H1 (cell line): ENCODE measurements at regions not wholly inside any gene's neighbourhood (a gene's known extent, or its start where the extent isn't known, plus 50 kb on each side); places are given as distances from the start of the nearest gene placed in this dataset.

ENCODE experiments used
- MAFK ChIP-seq: IDR thresholded peaks from 2 replicates; pipeline ENCODE4 v1.6.1; 2012; ENCODE audit warnings: low read depth, mild to moderate bottlenecking, improper control_type of control experiment, low read length
- RAD21 ChIP-seq, 2 experiments: IDR thresholded peaks in 1 of 2; conservative IDR thresholded peaks in 1 of 2; 2 replicates each; pipeline ENCODE4 v1.6.1; 2011; ENCODE audit warnings: low read depth in 2 of 2, low read length in 2 of 2, improper control_type of control experiment in 1 of 2, inconsistent platforms in 1 of 2, mild to moderate bottlenecking in 1 of 2, moderate library complexity in 1 of 2
- TF ChIP-seq, protein P1 (sequence below): IDR thresholded peaks from 2 replicates; pipeline ENCODE4 v1.6.1; 2011; ENCODE audit warnings: low read length, improper control_type of control experiment
- TF ChIP-seq, protein P2 (sequence below), 3 experiments: IDR thresholded peaks; 1 replicate in 2 of 3; 2 replicates in 1 of 3; pipeline versions ENCODE4 v1.5.1 to v1.6.1; 2011; ENCODE audit warnings: low read length in 3 of 3, mild to moderate bottlenecking in 3 of 3, inconsistent platforms in 2 of 3, low read depth in 1 of 3, moderate library complexity in 1 of 3; ENCODE audit not compliant: insufficient read depth in 1 of 3; ENCODE audit errors: control extremely low read depth in 1 of 3
- TF ChIP-seq, protein P3 (sequence below): IDR thresholded peaks from 2 replicates; pipeline ENCODE4 v1.6.1; 2012; ENCODE audit warnings: inconsistent platforms

GRCh38 chr7:21221130-21221529 is 206.8 kb upstream of the SP4 start:
- TF ChIP-seq, protein P1, sequence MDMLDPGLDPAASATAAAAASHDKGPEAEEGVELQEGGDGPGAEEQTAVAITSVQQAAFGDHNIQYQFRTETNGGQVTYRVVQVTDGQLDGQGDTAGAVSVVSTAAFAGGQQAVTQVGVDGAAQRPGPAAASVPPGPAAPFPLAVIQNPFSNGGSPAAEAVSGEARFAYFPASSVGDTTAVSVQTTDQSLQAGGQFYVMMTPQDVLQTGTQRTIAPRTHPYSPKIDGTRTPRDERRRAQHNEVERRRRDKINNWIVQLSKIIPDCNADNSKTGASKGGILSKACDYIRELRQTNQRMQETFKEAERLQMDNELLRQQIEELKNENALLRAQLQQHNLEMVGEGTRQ, result no peak
- no peak for TF ChIP-seq RAD21 (IDR thresholded peaks at IDR 0.05 in 1 of 2, conservative IDR thresholded peaks at IDR 0.05 in 1 of 2; ENCODE audit: low read depth in 2 of 2, low read length in 2 of 2)
- TF ChIP-seq, protein P2, sequence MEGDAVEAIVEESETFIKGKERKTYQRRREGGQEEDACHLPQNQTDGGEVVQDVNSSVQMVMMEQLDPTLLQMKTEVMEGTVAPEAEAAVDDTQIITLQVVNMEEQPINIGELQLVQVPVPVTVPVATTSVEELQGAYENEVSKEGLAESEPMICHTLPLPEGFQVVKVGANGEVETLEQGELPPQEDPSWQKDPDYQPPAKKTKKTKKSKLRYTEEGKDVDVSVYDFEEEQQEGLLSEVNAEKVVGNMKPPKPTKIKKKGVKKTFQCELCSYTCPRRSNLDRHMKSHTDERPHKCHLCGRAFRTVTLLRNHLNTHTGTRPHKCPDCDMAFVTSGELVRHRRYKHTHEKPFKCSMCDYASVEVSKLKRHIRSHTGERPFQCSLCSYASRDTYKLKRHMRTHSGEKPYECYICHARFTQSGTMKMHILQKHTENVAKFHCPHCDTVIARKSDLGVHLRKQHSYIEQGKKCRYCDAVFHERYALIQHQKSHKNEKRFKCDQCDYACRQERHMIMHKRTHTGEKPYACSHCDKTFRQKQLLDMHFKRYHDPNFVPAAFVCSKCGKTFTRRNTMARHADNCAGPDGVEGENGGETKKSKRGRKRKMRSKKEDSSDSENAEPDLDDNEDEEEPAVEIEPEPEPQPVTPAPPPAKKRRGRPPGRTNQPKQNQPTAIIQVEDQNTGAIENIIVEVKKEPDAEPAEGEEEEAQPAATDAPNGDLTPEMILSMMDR (IDR thresholded peaks at IDR 0.05; ENCODE audit: control extremely low read depth in 1 of 3, insufficient read depth in 1 of 3, low read depth in 1 of 3, low read length in 3 of 3), result no peak
- no peak for TF ChIP-seq MAFK
- TF ChIP-seq, protein P3, sequence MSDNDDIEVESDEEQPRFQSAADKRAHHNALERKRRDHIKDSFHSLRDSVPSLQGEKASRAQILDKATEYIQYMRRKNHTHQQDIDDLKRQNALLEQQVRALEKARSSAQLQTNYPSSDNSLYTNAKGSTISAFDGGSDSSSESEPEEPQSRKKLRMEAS, result no peak
